Activated naive CD4-positive, alpha-beta T cell treated with Interleukin-2 at 50 U/mL for 16 hours (primary cell): ENCODE measurements at regions not wholly inside any gene's neighbourhood (a gene's known extent, or its start where the extent isn't known, plus 50 kb on each side); places are given as distances from the start of the nearest gene placed in this dataset.
"Not testable (repeated sequence)": the region's sequence is repeated elsewhere in the genome, so short reads cannot be mapped to it uniquely, and the experiment has no call there.

Source experiments
- DNase-seq: peaks from one replicate; pipeline ENCODE4 v3.0.0-alpha.2; 2020

DNA sequence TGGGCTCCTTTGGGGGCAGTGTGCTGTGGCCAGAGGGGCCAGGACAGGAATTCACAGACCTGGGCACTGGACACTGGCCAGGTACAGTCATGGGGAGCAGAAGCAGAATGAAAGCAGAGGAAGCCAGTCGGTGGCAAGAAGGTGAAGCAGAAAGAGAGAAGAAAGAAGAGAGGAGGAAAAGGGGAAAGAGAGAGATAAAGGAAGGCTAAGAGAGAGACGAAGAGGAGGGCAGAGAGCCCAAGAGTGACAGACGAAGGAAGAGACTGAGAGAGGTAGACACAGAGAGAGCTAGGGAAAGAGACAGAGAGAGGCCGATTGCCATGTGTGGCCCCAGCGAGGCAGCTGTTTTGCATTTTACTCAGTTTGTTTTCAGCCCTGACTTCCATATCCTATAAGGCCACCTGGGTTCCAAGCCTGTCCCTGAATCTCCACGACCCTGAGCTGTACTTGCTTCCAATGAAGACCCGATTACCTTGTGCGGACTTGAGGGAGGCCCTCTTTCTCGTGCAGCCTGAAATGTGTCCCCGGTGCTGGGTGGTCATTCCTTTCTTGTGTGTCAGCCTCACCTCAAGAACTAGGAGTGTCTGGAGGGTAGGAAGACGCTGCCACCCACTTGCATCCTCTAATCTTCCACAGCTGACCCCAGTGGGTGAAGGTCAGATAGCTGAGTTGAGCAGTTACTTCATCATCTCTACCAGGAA lies 73.9 kb downstream of the LSM3 start:
- DNase-seq = no peak

DNA sequence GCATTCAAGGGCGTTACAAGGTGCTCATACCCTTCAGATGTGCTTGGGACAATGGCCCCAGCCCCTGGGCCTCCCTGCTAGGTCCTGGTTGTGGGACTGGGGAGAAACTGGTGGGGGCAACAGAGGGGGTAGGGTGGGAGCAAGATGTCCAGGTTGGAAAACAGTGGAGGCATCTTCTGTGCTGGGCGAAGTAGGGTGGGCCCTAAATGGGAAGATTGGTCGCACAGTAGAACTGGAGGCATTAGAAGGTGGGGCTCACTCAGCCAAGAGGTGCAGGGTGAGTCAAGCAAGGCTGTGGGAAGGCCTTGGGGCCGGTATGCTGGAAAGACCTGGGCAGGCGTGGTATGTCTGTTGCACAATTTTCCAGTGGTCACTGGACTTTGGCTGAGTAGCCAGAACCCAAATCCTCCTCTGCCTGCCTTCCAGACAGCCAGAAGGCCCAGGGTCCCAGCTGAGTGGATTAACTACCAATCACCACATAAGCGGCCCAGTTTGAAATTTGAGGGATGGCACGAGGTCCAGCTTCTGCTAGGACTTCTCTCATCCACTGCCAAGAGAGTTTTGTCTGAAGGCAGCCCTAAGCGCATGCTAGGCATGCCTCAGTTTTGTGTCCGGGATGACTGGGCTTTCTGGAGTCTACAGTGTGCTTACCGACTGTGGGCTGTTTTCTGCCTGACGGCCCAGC lies 74.5 kb downstream of the LSM3 start:
- DNase-seq = no peak

DNA sequence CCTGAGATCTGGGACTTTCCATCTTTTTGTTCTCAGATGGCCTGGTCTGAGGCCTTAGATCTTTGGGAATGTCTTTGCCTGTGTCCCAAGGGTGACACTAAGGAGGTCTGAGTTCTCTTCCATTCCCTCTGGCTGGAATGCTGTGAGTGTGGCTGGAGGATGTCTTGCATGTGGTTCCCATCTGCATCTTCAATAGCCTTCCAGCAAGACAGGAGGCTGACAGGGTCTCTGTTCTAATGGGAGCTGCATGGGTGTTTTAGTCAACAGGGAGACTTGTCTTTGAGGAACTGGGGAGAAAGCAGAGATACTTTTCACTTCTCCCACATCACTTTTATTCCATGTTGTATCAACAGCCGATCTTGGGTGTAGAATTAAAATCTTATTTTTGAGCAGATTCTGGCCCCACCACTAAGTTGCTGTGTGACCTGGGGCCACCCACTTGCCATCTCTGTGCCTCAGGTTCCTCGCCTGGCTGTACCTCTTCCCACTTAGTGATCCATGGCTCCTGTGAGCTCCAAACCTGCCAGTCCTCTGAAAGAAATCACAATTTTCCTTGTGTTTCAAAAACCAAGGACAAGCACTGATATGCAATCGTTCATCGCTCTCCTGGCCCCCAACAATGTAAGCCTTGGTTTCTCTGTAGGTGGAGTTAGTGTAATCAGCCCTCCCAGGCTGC lies 75.2 kb downstream of the LSM3 start:
- DNase-seq = no peak

DNA sequence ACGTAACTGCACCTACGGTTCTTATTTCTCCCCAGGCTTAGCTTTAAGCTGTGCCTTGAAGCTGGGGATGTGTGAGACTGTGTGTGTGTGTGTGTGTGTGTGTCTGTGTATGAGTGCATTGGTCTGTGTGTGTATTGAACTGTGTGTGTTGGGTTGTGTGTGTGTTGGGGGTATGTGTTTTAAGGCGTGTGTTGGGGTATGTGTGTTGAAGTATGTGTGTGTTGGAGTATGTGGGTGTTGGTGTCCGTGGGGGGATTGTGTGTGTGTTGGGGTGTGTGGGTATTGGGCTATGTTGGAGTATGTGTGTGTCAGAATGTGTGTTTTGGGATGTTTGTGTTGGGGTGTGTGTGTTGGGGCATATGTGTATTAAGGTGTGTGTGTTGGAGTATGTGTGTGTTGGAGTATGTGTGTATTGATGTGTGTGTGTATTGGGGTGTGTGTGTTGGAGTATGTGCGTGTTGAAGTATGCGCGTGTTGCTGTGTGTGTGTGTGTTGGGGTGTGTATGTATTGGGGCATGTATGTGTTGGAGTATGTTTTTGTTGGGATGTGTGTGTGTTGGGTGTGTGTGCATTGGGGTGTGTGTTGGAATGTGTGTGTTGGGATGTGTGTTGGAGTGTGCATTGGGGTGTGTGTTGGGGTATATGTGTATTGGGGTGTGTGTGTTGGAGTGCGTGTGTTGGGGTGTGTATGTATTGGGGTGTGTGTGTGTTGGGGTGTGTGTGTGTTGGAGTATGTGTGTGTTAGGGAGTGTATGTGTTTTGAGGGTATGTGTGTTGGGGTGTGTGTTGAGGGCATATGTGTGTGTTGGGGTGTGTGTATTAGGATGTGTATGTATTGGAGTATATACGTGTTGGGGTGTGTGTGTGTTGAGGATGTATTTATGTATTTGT lies 76.4 kb downstream of the LSM3 start:
- no peak for DNase-seq

DNA sequence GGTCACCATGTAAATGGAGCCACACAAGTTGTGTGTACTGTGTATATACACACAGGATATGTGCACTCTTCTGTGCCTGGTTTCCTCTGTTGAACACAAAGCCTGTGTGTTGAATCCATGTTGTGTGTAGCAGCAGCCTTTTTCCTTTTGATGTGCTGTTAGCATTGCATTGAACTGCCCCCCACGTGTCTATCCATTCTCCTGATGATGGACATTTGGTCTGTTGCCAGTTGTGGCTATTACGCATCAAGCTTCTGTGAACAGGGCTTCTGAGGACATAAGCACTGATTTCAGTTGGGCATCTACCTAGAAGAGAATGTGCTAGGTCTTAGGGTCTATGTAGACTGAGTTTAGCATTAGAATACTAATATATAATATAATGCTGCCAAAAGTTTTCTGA lies 77.4 kb downstream of the LSM3 start:
- DNase-seq = no peak

DNA sequence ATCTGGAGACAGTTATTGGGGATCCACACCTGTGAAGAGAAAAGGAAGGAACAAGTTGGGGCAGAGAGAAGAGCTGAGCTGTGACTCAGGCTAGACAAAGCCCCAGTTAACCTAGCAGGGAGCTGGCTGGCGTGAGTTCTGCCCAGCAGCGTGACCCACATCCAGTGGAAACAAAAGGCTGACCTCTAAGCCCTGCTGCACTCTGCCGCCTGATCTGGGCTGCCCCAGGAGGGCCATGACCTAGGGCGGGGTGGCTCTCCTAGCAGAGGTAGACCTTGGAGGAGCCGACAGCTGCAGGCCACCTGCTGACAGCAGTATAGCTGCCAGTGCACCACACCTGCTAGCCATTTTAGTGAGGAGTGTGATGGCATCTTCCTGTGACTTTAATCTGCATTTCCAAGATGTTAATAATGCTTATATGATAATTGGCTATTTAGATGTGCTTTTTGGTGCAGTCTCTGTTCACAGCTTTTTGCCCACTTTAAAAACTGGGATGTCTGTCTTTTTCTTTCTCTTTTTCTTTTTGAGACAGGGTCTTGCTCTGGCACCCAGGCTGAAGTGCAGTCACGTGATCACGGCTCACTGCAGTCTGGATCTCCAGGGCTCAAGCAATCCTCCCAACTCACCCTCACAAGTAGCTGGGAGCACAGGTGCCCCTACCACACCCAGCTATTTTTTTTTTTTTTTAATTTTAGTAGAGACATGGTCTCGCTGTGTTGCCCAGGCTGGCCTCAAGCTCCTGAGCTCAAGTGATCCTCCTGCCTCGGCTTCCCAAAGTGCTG lies 78.1 kb downstream of the LSM3 start:
- no peak for DNase-seq

DNA sequence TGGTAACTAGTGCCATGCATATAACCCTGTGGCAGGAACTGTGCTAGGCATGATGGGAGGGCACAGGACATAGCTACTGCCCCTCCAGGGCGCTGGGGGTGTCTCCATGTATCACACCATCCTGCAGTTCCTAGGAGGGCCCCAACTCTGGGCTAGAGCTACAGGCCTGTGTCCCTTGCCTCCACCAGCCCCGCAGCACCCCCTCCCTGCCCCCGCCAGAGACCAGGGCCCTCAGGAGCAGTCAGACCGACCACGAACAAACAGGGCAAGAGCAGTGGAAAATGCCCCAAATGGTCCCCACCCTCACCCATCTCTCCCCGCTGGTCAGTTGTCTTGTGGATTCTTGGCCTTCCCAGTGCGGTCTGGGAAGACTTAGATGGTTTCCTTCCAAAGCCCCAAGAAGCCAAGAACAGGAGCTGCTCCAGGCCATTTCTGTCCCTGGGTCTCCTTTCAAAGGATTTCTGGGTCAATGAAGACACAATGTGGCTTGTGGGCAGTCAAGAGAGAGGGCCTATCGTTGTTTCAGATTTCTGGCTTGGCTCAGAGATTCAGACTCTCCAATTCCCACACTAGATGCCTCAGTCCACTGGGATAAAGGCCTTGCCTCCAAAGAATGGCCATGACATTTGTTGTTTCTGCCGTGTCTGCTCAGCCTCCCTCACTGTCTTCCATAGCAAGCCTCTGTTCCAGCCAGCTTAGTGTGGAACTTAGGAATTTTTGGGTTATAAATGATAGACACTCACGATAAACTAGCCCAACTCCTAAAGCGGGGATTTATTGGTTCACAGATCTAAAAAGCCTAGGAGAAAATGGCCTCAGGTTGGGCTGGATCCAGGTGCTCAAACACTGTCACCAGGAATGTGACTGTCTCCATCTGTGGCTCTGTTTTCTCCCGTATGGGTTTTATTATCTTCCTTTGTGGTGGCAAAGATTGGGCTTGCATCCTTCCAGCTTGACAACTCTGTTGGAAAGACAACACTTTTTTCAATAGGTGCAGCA lies 80.6 kb downstream of the LSM3 start:
- no peak for DNase-seq

DNA sequence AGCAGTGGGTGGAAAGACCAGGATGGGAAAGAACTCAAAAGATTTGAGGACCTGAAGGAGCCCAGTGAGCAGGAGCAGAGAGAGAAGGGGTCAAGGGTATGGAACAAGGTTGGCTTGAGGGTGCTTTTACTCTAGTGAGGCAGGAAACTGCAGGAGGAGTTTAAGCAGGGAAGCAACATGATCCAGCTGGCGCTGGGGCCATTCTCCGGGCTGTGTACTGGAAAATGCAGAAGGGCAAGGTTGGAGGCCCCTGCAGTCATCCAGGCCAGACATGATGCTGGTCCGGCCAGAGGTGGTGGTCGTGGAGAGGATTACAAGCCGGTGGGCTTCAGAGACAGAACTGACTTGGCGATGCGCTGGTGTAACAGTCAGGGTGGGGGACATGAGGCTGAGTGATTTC lies 81.8 kb downstream of the LSM3 start:
- no peak for DNase-seq

DNA sequence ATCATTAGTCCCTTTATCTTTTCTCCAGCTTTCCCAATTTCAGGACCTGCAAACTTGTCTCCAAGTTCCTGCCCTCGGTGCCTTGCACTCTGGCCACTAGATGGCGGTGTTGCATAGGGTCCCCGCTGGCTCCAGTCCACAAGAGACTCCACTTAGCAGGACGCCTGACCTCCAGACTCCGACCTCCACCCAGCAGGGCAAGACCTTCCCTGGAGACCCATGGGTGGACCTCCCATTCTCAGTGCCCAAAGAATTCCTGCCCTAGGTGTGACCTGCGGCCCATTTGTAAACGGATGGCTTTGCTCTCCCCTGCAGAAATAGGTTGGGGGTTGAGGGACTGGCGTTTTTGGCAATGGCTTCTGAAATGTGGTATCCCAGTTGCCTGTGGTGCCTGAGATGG lies 82.6 kb downstream of the LSM3 start:
- DNase-seq = peak; percentile 80

DNA sequence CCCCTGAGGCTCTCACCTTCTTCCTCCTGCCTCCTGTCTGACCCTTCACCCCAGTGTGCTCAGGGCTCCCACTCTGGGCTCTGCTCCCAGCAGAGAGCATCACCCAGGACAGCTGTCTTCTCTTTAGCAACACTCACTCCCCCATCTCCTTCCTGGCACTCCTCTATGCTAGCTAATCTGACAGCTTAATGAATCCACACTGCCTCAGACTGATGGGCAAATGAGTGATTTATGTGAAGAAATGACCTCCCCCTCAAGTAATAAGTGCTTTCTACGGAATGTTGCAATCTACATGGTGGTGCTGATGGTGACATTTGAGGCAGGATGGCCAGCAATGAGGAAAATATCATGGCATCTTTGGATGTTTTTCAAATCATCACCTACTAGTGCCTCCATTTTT lies 83.6 kb downstream of the LSM3 start:
- DNase-seq = no peak

DNA sequence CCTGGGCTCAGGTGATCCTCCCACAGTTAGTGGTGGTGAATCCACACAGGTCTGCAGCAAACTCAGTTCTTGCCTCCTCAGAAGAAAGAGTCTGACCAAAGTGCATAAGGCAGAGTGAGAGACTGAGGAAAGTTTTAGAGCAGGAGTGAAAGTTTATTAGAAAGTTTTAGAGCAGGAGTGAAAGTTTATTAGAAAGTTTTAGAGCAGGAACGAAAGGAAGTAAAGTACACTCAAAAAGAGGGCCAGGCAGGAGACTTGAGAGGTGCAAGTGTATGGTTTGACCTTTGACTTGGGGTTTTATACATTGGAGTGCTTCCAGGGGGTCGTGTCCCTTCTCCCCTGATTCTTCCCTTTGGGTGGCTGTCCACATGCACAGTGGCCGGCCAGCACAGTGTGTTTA lies 84.2 kb downstream of the LSM3 start:
- no peak for DNase-seq

DNA sequence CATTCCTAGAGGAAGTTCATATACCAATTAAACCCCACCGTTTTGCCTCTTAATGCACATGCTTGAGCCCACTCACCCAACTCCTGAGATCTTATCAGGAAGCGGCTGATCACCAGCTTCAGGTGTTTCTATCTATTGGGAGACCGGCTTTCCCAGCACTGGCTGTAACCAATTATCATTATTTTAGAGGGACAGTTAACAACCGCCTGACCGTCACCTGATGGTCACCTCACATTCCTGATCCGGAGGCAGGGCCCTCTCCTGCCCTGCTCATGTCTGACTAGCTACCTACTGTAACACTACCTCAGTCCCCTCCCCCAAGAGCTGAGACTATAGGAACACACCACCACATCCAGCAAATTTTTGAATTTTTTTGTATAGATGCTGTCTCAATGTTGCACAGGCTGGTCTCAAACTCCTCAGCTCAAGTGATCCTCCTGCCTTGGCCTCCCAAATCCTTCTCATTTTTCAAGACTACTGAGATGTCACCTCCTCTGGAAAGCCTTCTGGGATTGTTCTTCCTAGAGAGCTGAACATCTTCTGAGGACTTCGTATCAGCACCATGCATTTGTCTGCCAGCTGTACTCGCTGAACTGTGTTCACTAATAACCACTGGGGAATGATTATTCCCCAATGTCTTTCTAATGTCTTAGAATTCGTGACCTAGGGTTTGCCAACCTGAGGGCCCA lies 84.8 kb downstream of the LSM3 start:
- no peak for DNase-seq

DNA sequence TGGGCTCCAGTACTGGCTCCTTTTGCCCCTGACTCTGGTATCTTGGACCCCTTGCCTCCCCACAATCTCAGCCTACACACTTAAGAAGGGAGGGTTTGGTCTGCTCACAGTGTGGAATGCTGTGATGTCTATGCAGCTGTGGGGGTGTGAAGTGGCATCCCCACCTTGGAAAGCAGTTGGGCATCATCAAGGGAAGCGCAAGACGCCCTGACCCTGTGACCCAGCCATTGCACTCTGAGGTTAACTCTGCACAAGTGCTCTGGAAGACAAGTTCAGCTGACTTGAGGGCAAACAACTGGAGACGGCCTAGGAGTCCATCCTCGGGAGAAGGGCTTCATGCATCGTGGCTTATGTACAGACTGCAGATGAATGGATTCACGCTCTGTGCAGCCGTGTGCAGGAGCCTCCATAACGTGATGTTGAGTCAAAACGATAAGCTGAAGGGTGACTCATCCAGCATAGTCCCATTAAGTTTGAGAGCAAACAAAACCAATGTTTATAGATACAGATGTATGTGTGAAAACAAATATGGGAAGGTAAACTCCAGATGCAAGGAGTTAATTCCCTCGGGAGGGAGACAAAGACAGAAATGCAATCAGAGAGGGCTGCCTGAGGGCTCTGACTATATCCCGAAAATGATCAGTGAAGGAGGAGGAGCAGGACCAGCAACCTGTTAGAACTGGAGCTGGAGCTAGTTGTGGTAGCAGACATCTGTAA lies 86.8 kb downstream of the LSM3 start:
- no peak for DNase-seq

DNA sequence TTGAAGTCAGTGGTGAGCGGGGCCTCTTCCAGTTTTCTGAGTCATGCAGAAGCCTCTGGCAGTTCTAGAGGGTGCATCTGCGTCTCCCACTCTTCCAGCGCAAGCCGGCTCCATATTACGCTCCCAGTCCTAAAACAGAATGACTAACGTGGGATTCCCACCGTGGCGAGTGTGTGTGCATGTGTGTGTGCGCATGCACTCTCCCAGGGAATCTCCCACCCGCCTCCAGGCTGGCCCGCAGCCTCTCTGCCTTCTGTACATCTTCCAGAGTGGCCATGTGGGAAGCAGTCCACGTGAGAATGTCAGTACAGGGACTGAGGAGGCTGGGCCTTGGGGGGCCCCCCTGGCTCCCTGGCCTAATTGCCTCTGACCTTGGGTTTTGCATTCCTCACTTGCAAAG lies 87.7 kb downstream of the LSM3 start:
- DNase-seq = no peak

DNA sequence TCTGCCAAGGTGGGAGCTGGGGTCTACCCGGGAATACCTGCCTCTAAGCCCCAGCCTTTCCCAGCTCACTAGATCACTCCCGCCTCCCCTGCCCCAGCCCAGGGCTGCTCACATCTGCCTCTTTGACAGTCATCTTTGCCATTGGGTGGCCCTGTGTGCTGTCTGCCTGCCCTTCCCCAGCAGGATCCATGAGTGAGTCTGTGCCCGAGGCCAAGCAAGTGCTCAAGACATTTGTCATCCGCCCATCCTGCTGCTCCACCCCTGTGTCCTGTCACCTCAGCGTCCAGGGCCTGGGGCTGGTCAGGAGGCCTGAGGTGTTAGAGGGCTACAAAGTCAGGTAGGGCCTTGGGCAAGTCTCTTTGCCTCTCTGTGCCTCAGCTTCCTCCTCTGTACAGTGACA lies 89.4 kb downstream of the LSM3 start:
- DNase-seq = no peak

DNA sequence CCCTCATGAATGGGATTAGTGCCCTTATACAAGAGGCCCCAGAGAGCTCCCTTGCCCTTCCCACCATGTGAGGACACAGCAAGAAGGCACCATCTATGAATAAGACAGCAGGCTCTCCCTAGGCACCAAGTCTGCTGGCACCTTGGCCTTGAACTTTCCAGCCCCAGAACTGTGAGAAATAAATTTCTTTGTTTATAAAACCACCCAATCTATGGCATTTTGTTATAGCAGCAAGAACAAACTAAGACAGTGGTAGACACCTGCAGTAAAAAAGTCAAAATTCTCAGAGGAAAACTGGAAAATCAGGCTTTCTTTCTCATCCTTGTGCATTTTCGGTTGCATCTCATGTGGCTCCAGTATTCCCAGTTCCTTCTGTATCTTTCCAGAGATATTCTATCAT lies 90.3 kb downstream of the LSM3 start:
- DNase-seq = no peak

DNA sequence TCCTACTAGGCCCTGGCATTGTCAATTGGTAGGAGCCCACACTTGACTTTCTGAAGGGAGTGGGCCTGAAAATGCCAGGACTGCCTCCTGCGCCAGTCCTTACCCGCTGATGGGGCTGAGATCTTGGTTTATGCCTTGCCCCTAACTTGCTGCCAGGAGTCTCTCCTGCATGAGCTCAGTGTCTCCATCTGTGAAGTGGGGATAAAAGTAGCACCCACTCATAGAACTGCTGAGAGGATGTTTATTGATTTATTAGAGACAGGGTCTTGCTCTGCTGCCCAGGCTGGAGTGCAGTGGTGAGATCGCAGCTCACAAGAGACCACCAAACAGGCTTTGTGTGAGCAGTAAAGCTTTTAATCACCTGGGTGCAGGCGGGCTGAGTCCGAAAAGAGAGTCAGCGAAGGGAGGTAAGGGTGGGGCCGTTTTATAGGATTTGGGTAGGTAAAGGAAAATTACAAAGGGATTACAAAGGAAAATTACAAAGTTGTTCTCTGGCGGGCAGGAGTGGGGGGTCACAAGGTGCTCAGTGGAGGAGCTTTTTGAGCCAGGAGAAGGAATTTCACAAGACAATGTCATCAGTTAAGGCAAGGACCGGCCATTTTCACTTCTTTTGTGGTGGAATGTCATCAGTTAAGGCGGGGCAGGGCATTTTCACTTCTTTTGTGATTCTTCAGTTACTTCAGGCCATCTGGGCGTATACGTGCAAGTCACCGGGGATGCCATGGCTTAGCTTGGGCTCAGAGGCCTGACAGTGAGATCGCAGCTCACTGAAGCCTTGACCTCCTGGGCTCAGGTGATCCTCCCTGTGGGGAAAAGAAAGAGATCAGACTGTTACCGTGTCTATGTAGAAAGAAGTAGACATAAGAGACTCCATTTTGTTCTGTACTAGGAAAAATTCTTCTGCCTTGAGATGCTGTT lies 93.7 kb downstream of the LSM3 start:
- not testable (repeated sequence) for DNase-seq

DNA sequence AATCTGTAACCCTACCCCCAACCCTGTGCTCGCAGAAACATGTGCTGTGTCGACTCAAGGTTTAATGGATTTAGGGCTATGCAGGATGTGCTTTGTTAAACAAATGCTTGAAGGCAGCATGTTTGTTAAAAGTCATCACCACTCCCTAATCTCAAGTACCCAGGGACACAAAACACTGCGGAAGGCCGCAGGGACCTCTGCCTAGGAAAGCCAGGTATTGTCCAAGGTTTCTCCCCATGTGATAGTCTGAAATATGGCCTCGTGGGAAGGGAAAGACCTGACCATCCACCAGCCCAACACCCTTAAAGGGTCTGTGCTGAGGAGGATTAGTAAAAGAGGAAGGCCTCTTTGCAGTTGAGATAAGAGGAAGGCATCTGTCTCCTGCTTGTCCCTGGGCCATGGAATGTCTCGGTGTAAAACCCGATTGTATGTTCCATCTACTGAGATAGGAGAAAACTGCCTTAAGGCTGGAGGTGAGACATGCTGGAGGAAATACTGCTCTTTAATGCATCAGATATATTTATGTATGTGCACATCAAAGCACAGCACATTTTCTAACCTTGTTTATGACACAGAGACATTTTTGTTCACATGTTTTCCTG lies 94.4 kb downstream of the LSM3 start:
- not testable (repeated sequence) for DNase-seq
